HCT116 (cell line): ENCODE measurements at regions not wholly inside any gene's neighbourhood (a gene's known extent, or its start where the extent isn't known, plus 50 kb on each side); places are given as distances from the start of the nearest gene placed in this dataset.

Experiments used
- ATAC-seq: fragments of 200-7000 bp; cut with Tn5 transposase; 2 replicates; pipeline ENCODE4 v1.9.1; 2020; ENCODE audit warnings: mild to moderate bottlenecking, moderate library complexity
- BruUV-seq: library from RNA; stranded (reverse); fragments of 400-500 nt; replicated peaks from 2 replicates; lab custom pipeline; 2021; lab: Mats Ljungman, UMichigan
- CTCF ChIA-PET: fragments of 300-600 bp; sonication (Branson Sonifier 250); formaldehyde crosslinking; loops from one replicate; lab custom pipeline; 2021; ENCODE audit warnings: antibody characterized with exemption; lab: Charles Lee
- POLR2A ChIA-PET: fragments of 300-600, 350-600 bp; sonication (Branson Sonifier 250); formaldehyde crosslinking; loops from one replicate; lab custom pipeline; 2021; ENCODE audit warnings: antibody characterized with exemption; lab: Charles Lee
- RAD21 ChIA-PET, 2 experiments: fragments of 300-600 bp; sonication (Branson Sonifier 250); formaldehyde crosslinking; loops; one replicate each; lab custom pipeline; 2023; ENCODE audit warnings: low total read pairs in 2 of 2; ENCODE audit not compliant: uncharacterized antibody in 2 of 2, unreplicated experiment in 2 of 2, low non-redundant PET in 1 of 2; lab: Charles Lee
- DNase-seq: peaks from one replicate; pipeline ENCODE4 v3.0.0-alpha.2; 2010; ENCODE audit warnings: low read depth, low spot score
- H2AFZ ChIP-seq: fragments of 200-600 bp; shearing (Covaris generic), sonication (generic); 2 replicates; pipeline ENCODE4 v1.6.1; 2017; ENCODE audit warnings: low read depth, mixed run types, mixed read lengths, antibody characterized with exemption, low read length; ENCODE audit not compliant: poor library complexity, severe bottlenecking
- H3K27ac ChIP-seq: 2 replicates; pipeline ENCODE4 v1.5.1; 2012; ENCODE audit warnings: low read depth, low read length
- H3K27me3 ChIP-seq: fragments of 200-600 bp; sonication (generic); 2 replicates; pipeline ENCODE4 v1.6.1; 2016; ENCODE audit warnings: mixed run types, low read length, mixed read lengths; ENCODE audit not compliant: insufficient read depth
- H3K36me3 ChIP-seq, 2 experiments: fragments of 200-500 bp in 1 of 2; fragments of 200-600 bp in 1 of 2; sonication (Bioruptor generic) in 1 of 2; sonication (generic) in 1 of 2; 2 replicates each; pipeline versions ENCODE4 v1.5.1 to v1.6.1; 2014 to 2016; ENCODE audit warnings: low read length in 2 of 2, inconsistent platforms in 1 of 2, mixed read lengths in 1 of 2, mixed run types in 1 of 2; ENCODE audit not compliant: insufficient read depth in 2 of 2, control insufficient read depth in 1 of 2
- H3K4me1 ChIP-seq, 2 experiments: fragments of 200-600 bp in 1 of 2; sonication (generic) in 1 of 2; 2 replicates each; pipeline versions ENCODE4 v1.5.1 to v1.6.1; 2012 to 2017; ENCODE audit warnings: low read length in 2 of 2, inconsistent platforms in 1 of 2, mild to moderate bottlenecking in 1 of 2, mixed read lengths in 1 of 2, mixed run types in 1 of 2, moderate library complexity in 1 of 2; ENCODE audit not compliant: insufficient read depth in 2 of 2, control insufficient read depth in 1 of 2
- H3K4me2 ChIP-seq: fragments of 200-600 bp; sonication (generic); 2 replicates; pipeline ENCODE4 v1.6.1; 2017; ENCODE audit warnings: mixed run types, low read length, mixed read lengths
- H3K4me3 ChIP-seq, 2 experiments: fragments of 200-600 bp in 1 of 2; sonication (generic) in 1 of 2; replicated peaks in 1 of 2; 2 replicates each; pipeline ENCODE4 v1.5.1; 2011 to 2016; ENCODE audit warnings: low read length in 2 of 2, control low read depth in 1 of 2, low read depth in 1 of 2, mild to moderate bottlenecking in 1 of 2, mixed read lengths in 1 of 2, mixed run types in 1 of 2
- H3K79me2 ChIP-seq: fragments of 200-600 bp; sonication (generic); 2 replicates; pipeline ENCODE4 v1.6.1; 2017; ENCODE audit warnings: mild to moderate bottlenecking, mixed run types, low read length, moderate library complexity, mixed read lengths; ENCODE audit not compliant: insufficient read depth
- H3K9ac ChIP-seq: fragments of 200-600 bp; sonication (generic); 2 replicates; pipeline ENCODE4 v1.6.1; 2016; ENCODE audit warnings: low read length, mixed read lengths
- H3K9me2 ChIP-seq: fragments of 200-600 bp; sonication (generic), shearing (Covaris generic); 2 replicates; pipeline ENCODE4 v1.6.1; 2017; ENCODE audit warnings: mixed run types, mild to moderate bottlenecking, moderate library complexity; ENCODE audit not compliant: insufficient read depth
- H3K9me3 ChIP-seq, 2 experiments: fragments of 200-500 bp in 1 of 2; fragments of 200-600 bp in 1 of 2; sonication (Bioruptor generic) in 1 of 2; sonication (generic) in 1 of 2; 2 replicates each; pipeline ENCODE4 v1.6.1; 2014 to 2017; ENCODE audit warnings: low read length in 2 of 2, mixed read lengths in 2 of 2, inconsistent platforms in 1 of 2, low read depth in 1 of 2, mild to moderate bottlenecking in 1 of 2, mixed run types in 1 of 2, moderate library complexity in 1 of 2; ENCODE audit not compliant: control insufficient read depth in 1 of 2, insufficient read depth in 1 of 2
- H4K20me1 ChIP-seq: fragments of 200-600 bp; sonication (generic), shearing (Covaris generic); 2 replicates; pipeline ENCODE4 v1.6.1; 2017; ENCODE audit warnings: mixed run types, mild to moderate bottlenecking, moderate library complexity; ENCODE audit not compliant: insufficient read depth
- CBX3 ChIP-seq: IDR thresholded peaks from 2 replicates; pipeline ENCODE4 v1.6.1; 2012; ENCODE audit warnings: low read depth
- CEBPB ChIP-seq: IDR thresholded peaks from 2 replicates; pipeline ENCODE4 v1.6.1; 2012; ENCODE audit warnings: low read depth
- CTCF ChIP-seq, 3 experiments: fragments of 200-600 bp in 1 of 3; sonication (generic) in 1 of 3; IDR thresholded peaks in 2 of 3; conservative IDR thresholded peaks in 1 of 3; 2 replicates each; pipeline ENCODE4 v1.5.1; 2012 to 2017; ENCODE audit warnings: low read depth in 2 of 3, low read length in 2 of 3, antibody characterized with exemption in 1 of 3, borderline replicate concordance in 1 of 3, control low read depth in 1 of 3, mild to moderate bottlenecking in 1 of 3, mixed read lengths in 1 of 3, mixed run types in 1 of 3, moderate library complexity in 1 of 3; ENCODE audit not compliant: insufficient read depth in 1 of 3
- EGR1 ChIP-seq: IDR thresholded peaks from 2 replicates; pipeline ENCODE4 v1.6.1; 2012; ENCODE audit warnings: low read depth
- ELF1 ChIP-seq: IDR thresholded peaks from 2 replicates; pipeline ENCODE4 v1.6.1; 2012; ENCODE audit warnings: low read depth, borderline replicate concordance
- EZH2 ChIP-seq: fragments of 200-600 bp; sonication (generic); IDR thresholded peaks from 2 replicates; pipeline ENCODE4 v1.6.1; 2017; ENCODE audit warnings: antibody characterized with exemption, mixed run types
- EZH2phosphoT487 ChIP-seq: fragments of 200-600 bp; IDR thresholded peaks from 2 replicates; pipeline ENCODE4 v1.6.1; 2018; ENCODE audit warnings: antibody characterized with exemption, borderline replicate concordance
- FOSL1 ChIP-seq: IDR thresholded peaks from 2 replicates; pipeline ENCODE4 v1.6.1; 2012; ENCODE audit warnings: low read depth
- MAX ChIP-seq: IDR thresholded peaks from 2 replicates; pipeline ENCODE4 v1.6.1; 2012
- POLR2A ChIP-seq: IDR thresholded peaks from 2 replicates; pipeline ENCODE4 v1.7.0; 2011; ENCODE audit warnings: borderline replicate concordance; ENCODE audit not compliant: insufficient read depth, insufficient read length; ENCODE audit errors: extremely low read depth
- SP1 ChIP-seq: IDR thresholded peaks from 2 replicates; pipeline ENCODE4 v1.6.1; 2012; ENCODE audit warnings: low read depth
- SRF ChIP-seq: IDR thresholded peaks from 2 replicates; pipeline ENCODE4 v1.6.1; 2012; ENCODE audit warnings: low read depth
- TCF7L2 ChIP-seq: IDR thresholded peaks from 2 replicates; pipeline ENCODE4 v1.7.0; 2011; ENCODE audit warnings: borderline replicate concordance, inconsistent platforms; ENCODE audit not compliant: insufficient read depth, insufficient read length; ENCODE audit errors: extremely low read depth
- YY1 ChIP-seq: IDR thresholded peaks from 2 replicates; pipeline ENCODE4 v1.6.1; 2011; ENCODE audit warnings: low read length, low read depth, moderate library complexity, mild to moderate bottlenecking; ENCODE audit not compliant: insufficient replicate concordance; ENCODE audit errors: extremely low read depth
- ZBTB33 ChIP-seq: IDR thresholded peaks from 2 replicates; pipeline ENCODE4 v1.6.1; 2011; ENCODE audit warnings: mild to moderate bottlenecking, low read length, moderate library complexity; ENCODE audit not compliant: insufficient replicate concordance; ENCODE audit errors: extremely low read depth
- intact Hi-C: fragments of 100-400 bp; cut with micrococcal nuclease; formaldehyde crosslinking; loops from 2 replicates; pipeline ENCODE4 v1.10.0; 2022
- TF ChIP-seq, protein P1 (sequence below): IDR thresholded peaks from 2 replicates; pipeline ENCODE4 v1.6.1; 2012

DNA sequence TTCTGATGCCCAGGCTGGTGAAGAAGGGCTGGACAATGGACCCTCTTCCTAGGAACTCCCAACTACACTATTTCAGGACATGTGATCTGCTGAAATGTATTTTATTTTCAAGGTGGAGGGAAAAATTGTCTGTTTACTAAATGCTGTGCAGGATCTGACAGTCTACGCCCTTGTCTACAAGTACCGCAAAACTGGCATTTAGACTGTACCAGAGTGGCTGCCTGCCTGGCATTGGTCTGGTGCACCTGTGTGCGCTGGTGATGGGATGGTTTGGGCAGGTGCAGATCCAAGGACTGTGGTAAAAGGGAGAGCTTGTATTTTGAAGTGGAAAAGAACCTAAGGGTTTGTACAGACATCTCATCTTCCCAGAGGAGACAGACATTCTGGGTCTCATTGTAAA lies 79.7 kb downstream of the AIPL1 start:
- Histone ChIP-seq H3K27me3 (peaks cover 4% of the 10 kb centered on the region; the same call in 1 of the 2 replicates), H3K4me2 (no peak overlapping the region), H3K4me3 (no peak overlapping the region), H2AFZ (no peak overlapping the region), H3K36me3 (no peaks in the 10 kb centered on the region), H3K9me3 (no peaks in the 10 kb centered on the region), H3K9ac (no peak overlapping the region), H4K20me1 (no peaks in the 10 kb centered on the region), H3K27ac (no peak overlapping the region), H3K79me2 (no peaks in the 10 kb centered on the region), H3K4me1 (no peaks in the 10 kb centered on the region), H3K9me2 (no peaks in the 10 kb centered on the region)
- intact Hi-C loops, result no loop called here
- ChIA-PET CTCF (no interaction called here), RAD21 (no interaction called here), POLR2A (no interaction called here)
- ATAC-seq, result no peak
- TF ChIP-seq EGR1 (no peak), EZH2 (no peak), CEBPB (no peak), ELF1 (no peak), POLR2A (no peak), MAX (no peak), TCF7L2 (no peak), CTCF (IDR thresholded peaks at IDR 0.05 in 2 of 3, conservative IDR thresholded peaks at IDR 0.05 in 1 of 3; ENCODE audit: borderline replicate concordance in 1 of 3, insufficient read depth in 1 of 3, low read depth in 2 of 3, low read length in 2 of 3) (no peak), CBX3 (no peak), SP1 (no peak), EZH2phosphoT487 (no peak), FOSL1 (no peak), YY1 (no peak), SRF (no peak), ZBTB33 (no peak)
- TF ChIP-seq, protein P1, sequence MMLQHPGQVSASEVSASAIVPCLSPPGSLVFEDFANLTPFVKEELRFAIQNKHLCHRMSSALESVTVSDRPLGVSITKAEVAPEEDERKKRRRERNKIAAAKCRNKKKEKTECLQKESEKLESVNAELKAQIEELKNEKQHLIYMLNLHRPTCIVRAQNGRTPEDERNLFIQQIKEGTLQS, result no peak
- no peak for DNase-seq
- BruUV-seq, result no TSS peak
